DMS53 (cell line): ENCODE measurements at regions not wholly inside any gene's neighbourhood (a gene's known extent, or its start where the extent isn't known, plus 50 kb on each side); places are given as distances from the start of the nearest gene placed in this dataset.

Experiments
- DNase-seq: peaks from one replicate; lab custom pipeline; 2025; lab: John Stamatoyannopoulos, UW

- no peak for DNase-seq
These were observed 80.6 kb upstream of the LINGO1 start for GRCh38 chr15:77713281-77713680.

- DNase-seq: no peak
These were observed 79.7 kb upstream of the LINGO1 start for GRCh38 chr15:77712438-77712837.

GRCh38 chr15:77710637-77711036 lies 77.9 kb upstream of the LINGO1 start:
- no peak for DNase-seq

- DNase-seq: no peak
These were observed 77.5 kb upstream of the LINGO1 start for GRCh38 chr15:77710206-77710605.

- peak; percentile 10 for DNase-seq
These were observed 76.6 kb upstream of the LINGO1 start for GRCh38 chr15:77709135-77709886.

DNA sequence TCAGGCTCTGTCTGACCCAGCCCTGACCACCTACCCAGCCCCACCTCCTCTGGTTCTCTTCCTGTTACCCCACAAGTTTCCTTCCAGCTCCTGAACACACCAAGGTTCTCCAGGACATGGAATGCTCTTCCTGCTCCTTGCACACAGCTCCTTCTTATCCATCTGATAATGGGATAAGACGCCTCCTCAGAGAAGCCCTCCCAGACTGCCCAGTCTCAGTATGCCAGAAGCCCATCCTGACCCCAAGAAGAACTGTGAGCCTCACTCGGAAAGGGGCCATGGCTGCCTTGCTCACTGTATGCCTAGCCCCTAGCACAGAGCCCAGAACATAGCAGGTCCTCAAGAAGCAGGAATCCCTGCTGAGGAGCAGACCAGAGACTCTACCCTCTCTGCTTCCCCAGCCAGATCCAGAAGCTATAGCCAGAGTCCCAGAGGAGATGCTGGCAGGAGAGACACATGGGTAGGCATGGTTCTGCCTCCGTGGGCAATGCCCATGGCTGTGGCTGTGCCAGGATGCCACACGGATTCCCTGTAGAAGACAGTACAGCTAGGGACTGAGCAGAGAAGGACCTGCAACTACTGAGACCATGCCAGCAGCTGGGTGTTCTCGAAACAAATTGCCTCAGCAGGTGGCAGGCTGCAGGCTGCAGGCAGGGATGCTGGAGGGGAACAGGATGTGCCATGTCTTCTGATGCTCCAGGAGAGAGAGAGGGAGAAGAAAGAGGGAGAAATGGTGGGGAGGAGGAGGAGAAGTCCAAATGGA lies 74.0 kb upstream of the LINGO1 start:
- no peak for DNase-seq

- DNase-seq: peak; percentile 12
These were observed 69.7 kb upstream of the LINGO1 start for GRCh38 chr15:77702211-77702957.

DNA sequence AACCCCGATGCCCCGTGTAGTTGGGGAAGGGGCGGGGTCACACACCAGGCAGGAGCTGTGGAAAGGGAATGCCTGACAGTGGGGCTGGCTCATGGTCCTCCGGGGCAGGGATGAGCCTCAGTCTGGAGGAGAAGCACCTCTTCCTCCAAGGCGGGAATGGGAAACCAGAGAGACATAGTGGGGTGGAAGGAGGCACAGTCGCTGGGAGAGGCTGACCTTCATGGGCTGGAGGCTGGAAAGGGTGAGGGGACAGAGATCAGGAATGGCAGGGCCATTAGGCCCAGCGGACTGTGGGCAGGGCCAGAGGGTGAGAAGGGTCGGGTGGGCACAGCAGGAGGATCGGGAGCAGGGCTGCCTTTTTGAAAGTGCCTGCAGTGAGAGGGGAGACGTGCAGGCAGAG lies 65.8 kb upstream of the LINGO1 start:
- no peak for DNase-seq

DNA sequence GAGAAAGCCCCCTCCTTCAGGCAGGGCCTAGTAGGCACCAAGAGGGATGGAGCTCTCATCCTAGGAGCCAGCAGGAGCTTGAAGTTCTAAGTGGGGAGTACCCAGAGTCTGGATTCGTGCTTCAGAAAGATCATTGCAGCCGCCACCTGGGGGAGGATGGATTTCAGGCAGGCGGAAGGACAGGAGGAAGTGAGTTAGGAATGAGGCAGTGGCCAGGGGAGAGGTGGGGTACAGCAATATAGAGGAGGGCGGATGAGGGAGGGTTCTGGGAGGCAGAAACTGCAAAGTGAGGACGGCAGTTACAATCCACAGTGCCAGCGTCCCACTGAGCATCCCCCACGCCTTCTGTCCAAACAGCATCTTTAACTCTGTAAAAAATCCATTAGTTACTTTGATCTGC lies 65.2 kb upstream of the LINGO1 start:
- no peak for DNase-seq

GRCh38 chr15:77696871-77697270 lies 64.2 kb upstream of the LINGO1 start:
- DNase-seq: no peak

DNA sequence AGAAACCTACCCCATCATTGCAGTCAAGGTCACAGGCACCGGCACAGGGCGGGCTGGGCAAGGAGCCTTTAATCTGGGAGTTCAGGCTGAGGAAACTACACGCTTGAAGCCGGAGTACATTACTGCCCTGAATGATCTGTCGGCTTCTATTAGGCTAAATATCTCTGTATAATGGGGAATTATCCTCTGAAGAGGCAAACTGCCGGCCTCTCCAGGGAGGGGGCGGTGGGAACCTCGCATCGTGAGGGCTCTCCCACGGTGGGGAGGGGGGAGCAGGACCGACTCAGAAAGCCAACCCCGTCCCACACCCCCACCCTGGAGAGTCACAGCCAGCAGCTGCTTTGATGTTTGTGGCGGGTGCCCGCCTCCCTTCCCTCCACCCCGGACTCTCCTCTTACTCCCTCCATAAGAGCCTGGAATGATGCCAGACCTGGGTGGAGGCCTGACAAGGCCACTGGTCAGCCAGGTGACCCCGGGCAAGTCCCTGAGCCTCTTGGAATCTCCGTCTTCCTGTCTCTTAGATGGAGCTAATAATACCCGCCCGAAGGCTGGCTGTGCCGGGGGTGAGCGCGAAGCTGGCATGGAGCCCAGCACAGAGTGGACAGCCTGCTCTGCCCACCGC lies 63.4 kb upstream of the LINGO1 start:
- DNase-seq: peak; percentile 11

- no peak for DNase-seq
These were observed 62.8 kb upstream of the LINGO1 start for GRCh38 chr15:77695548-77695947.

- no peak for DNase-seq
These were observed 60.9 kb upstream of the LINGO1 start for GRCh38 chr15:77693576-77693975.

- DNase-seq: no peak
These were observed 59.9 kb upstream of the LINGO1 start for GRCh38 chr15:77692614-77693013.

DNA sequence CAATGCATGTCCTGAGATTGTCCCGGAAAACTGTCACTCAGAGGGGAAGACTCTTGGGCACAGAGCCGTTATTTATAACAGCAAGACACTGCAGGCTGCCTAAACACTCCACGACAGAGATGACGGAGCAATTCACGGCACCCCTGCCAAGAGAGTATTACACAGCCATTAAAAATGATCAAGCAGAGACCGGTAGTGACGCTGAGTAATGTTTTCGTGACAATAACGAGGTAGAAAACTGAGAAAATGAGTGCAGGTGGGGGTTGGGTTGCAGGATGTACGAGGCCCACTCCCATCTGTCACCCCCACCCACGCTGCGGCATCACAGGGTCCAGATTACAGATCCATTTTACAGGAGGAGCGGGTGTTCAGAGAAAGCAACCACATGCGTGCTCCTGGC lies 58.9 kb upstream of the LINGO1 start:
- DNase-seq: no peak

- no peak for DNase-seq
These were observed 57.1 kb upstream of the LINGO1 start for GRCh38 chr15:77689821-77690220.

DNA sequence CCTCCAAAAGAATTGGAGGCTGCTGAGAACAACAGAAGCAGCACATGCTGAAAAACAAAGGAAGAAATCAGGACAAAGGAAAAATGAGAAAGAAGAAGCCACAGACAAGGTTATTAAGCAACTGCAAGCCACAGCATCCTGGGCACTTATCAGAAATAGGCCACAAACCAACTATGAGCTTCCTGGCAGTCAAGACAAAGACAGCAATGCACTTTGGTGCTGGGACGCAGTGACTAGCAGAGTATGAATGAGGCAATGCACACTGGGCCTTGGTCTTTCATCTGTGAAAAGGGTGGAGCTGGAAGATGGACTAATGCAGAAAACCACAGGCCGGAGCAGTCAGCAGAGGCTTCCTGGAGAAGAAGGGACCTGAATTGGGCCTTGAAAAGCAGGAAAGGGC lies 56.0 kb upstream of the LINGO1 start:
- DNase-seq: no peak

DNA sequence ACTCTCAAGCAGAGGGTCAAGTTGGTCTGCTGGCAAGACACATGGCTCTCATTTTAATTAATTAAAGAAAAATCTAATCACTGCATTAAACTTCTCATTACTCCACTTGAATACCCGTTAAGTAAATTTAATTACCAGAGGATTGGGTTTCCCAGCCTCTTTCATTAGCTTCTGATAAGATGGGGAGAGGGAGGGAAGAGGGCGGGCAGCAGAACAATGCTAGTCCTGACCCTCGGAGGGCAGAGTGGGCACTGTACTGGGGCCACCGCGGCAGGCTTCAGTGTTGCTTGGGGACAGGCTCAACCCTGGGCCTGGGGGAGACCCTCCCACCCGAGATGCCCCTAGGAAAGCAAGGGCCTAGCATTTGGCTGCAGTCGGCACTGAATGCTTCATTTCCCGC lies 55.6 kb upstream of the LINGO1 start:
- no peak for DNase-seq

DNA sequence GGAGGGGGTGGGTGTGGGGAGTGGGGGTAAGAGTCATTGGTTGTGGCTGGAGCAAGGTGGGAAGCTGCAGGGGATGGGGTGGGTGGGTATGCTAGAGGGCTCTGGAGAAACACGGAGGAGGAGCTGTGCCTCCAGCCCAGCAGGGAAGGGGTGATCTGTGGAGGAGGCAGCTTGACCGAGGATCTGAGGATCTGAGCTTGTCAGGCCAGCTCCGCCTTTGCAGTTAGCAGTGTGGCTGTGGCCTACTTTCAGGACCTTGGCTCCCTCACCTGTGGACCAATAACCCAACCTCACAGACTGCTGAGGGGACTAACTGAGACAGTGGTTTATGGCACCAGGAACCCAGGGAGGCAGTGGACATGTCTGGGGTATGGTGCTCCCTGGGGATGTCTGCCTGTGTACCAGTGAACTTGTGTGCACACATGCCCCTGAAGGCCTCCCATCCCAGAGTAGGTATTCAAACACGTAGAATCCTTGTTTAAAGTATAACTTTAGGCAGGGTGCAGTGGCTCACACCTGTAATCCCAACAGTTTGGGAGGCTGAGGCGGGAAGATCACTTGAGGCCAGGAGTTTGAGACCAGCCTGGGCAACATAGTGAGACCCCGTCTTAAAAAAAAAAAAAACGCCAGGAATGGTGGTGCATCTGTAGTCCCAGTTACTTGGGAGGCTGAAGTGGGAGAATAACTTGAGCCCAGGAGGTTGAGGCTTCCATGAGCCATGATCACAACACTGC lies 52.5 kb upstream of the LINGO1 start:
- DNase-seq: no peak

DNA sequence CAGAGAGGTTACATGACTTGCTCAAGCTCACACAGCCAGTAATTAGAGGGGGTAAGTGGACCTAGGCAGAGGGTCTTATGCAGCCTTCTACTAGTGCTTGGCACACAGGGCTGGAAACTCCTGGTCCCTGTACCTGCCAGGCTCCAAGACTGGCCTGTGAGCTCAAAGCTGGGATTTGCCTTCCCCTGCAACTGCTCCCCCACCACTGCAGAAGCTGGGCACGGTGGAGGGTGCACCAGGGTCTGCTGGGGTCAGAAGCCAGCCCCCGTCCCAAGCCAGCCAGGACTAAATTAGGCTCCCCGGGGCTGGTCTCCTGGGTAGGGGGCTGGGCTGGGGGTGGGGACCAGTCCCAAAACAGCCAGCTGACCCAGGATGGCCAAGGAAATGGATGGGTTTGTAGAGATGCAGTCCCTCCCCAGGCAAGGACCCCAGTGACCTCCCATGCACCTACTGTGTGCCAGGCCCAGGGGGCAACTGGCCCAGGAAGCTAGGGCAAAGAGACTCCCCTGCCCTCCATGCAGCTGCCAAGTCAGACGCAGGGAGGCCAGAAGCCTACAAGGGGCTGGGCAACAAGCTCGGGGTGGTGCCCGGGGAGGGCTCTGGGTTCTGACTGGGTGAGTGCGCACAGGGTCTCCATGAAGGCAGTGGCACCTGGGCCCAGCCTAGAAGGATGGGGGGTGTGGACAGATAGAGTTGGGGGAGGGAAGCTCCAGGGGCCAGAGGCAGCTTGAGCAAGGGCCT lies 51.8 kb upstream of the LINGO1 start:
- DNase-seq: no peak

GRCh38 chr15:77682564-77682963 lies 49.9 kb upstream of the LINGO1 start:
- DNase-seq: no peak
